WTC11 (cell line): ENCODE measurements at regions not wholly inside any gene's neighbourhood (a gene's known extent, or its start where the extent isn't known, plus 50 kb on each side); places are given as distances from the start of the nearest gene placed in this dataset.

Experiments used
- ATAC-seq: fragments of 200-7000 bp; cut with Tn5 transposase; 2 replicates; pipeline ENCODE4 v1.10.0; 2021; ENCODE audit warnings: mild to moderate bottlenecking, moderate library complexity
- CTCF ChIA-PET: fragments of 300-600 bp; sonication (Branson Sonifier 250); formaldehyde crosslinking; loops from one replicate; lab custom pipeline; 2021; ENCODE audit warnings: antibody characterized with exemption; lab: Charles Lee
- POLR2A ChIA-PET: fragments of 350-600 bp; sonication (Branson Sonifier 250); formaldehyde crosslinking; loops from one replicate; lab custom pipeline; 2021; ENCODE audit warnings: antibody characterized with exemption; lab: Charles Lee
- DNase-seq: peaks from one replicate; pipeline ENCODE4 v3.0.0; 2021; ENCODE audit warnings: low spot score
- H3K27ac Mint-ChIP-seq: 2 replicates; pipeline ENCODE4 v1.8.0; 2021; ENCODE audit warnings: mixed read lengths
- H3K27me3 Mint-ChIP-seq: 2 replicates; pipeline ENCODE4 v1.8.0; 2021; ENCODE audit warnings: low read depth, mild to moderate bottlenecking, moderate library complexity, mixed read lengths
- H3K36me3 Mint-ChIP-seq: 2 replicates; pipeline ENCODE4 v1.8.0; 2021; ENCODE audit warnings: mixed read lengths
- H3K4me1 Mint-ChIP-seq: 2 replicates; pipeline ENCODE4 v1.8.0; 2022; ENCODE audit warnings: mixed read lengths
- H3K4me3 Mint-ChIP-seq: 2 replicates; pipeline ENCODE4 v1.8.0; 2021; ENCODE audit warnings: mild to moderate bottlenecking, moderate library complexity, mixed read lengths
- H3K9me3 Mint-ChIP-seq: 2 replicates; pipeline ENCODE4 v1.8.0; 2021; ENCODE audit warnings: mixed read lengths
- ATF1 ChIP-seq: sonication (generic); formaldehyde crosslinking; IDR thresholded peaks from 2 replicates; pipeline ENCODE4 v1.8.1; 2023; ENCODE audit warnings: mild to moderate bottlenecking, moderate library complexity, missing genetic modification reagents
- ATF3 ChIP-seq: sonication (generic); formaldehyde crosslinking; conservative IDR thresholded peaks from 2 replicates; pipeline ENCODE4 v1.8.1; 2022; ENCODE audit warnings: mild to moderate bottlenecking, missing genetic modification reagents
- CDX4 ChIP-seq: fragments of 250-450 bp; sonication (Bioruptor Pico); IDR thresholded peaks from 2 replicates; pipeline ENCODE4 v1.9.0; 2021; ENCODE audit warnings: moderate library complexity, mild to moderate bottlenecking, inconsistent platforms, borderline replicate concordance
- CREM ChIP-seq: sonication (generic); formaldehyde crosslinking; IDR thresholded peaks from 2 replicates; pipeline ENCODE4 v1.8.1; 2022; ENCODE audit warnings: mild to moderate bottlenecking, missing genetic modification reagents, moderate library complexity
- E2F1 ChIP-seq: sonication (generic); formaldehyde crosslinking; IDR thresholded peaks from 2 replicates; pipeline ENCODE4 v1.8.0; 2022; ENCODE audit warnings: mild to moderate bottlenecking, missing genetic modification reagents
- ELF4 ChIP-seq: sonication (generic); formaldehyde crosslinking; IDR thresholded peaks from 2 replicates; pipeline ENCODE4 v1.8.1; 2022; ENCODE audit warnings: low read depth, mild to moderate bottlenecking, moderate library complexity, missing genetic modification reagents
- FOXP4 ChIP-seq: sonication (generic); formaldehyde crosslinking; IDR thresholded peaks from 2 replicates; pipeline ENCODE4 v1.8.0; 2022; ENCODE audit warnings: mild to moderate bottlenecking, missing genetic modification reagents
- IRF1 ChIP-seq: sonication (generic); formaldehyde crosslinking; IDR thresholded peaks from 2 replicates; pipeline ENCODE4 v1.8.0; 2023; ENCODE audit warnings: missing genetic modification reagents
- NR1H2 ChIP-seq: sonication (generic); formaldehyde crosslinking; IDR thresholded peaks from 2 replicates; pipeline ENCODE4 v1.9.0; 2021; ENCODE audit warnings: mild to moderate bottlenecking, moderate library complexity, missing genetic modification reagents
- NR3C1 ChIP-seq: sonication (generic); formaldehyde crosslinking; conservative IDR thresholded peaks from 2 replicates; pipeline ENCODE4 v1.8.1; 2023; ENCODE audit warnings: low read depth, mild to moderate bottlenecking, missing genetic modification reagents
- SP1 ChIP-seq: sonication (generic); formaldehyde crosslinking; conservative IDR thresholded peaks from 2 replicates; pipeline ENCODE4 v1.8.1; 2022; ENCODE audit warnings: missing genetic modification reagents
- STAT6 ChIP-seq: sonication (generic); formaldehyde crosslinking; conservative IDR thresholded peaks from 2 replicates; pipeline ENCODE4 v1.8.1; 2023; ENCODE audit warnings: mild to moderate bottlenecking, low read depth, missing genetic modification reagents, moderate library complexity
- USF2 ChIP-seq: sonication (generic); formaldehyde crosslinking; IDR thresholded peaks from 2 replicates; pipeline ENCODE4 v1.8.1; 2023; ENCODE audit warnings: mild to moderate bottlenecking, missing genetic modification reagents, moderate library complexity
- ZMAT4 ChIP-seq: fragments of 250-450 bp; sonication (Bioruptor Pico); IDR thresholded peaks from 2 replicates; pipeline ENCODE4 v1.9.0; 2021; ENCODE audit warnings: mild to moderate bottlenecking
- ZNF121 ChIP-seq: sonication (generic); formaldehyde crosslinking; IDR thresholded peaks from 2 replicates; pipeline ENCODE4 v1.8.0; 2023; ENCODE audit warnings: missing genetic modification reagents
- ZNF263 ChIP-seq: sonication (generic); formaldehyde crosslinking; IDR thresholded peaks from 2 replicates; pipeline ENCODE4 v1.8.1; 2022; ENCODE audit warnings: low read depth, mild to moderate bottlenecking, moderate library complexity, missing genetic modification reagents
- ZNF317 ChIP-seq: sonication (generic); formaldehyde crosslinking; IDR thresholded peaks from 2 replicates; pipeline ENCODE4 v1.8.1; 2023; ENCODE audit warnings: low read depth, mild to moderate bottlenecking, moderate library complexity, missing genetic modification reagents, borderline replicate concordance
- ZNF396 ChIP-seq: fragments of 250-450 bp; sonication (Bioruptor Pico); IDR thresholded peaks from 2 replicates; pipeline ENCODE4 v1.8.0; 2021; ENCODE audit warnings: mild to moderate bottlenecking, moderate library complexity, borderline replicate concordance
- ZNF512 ChIP-seq: sonication (generic); formaldehyde crosslinking; IDR thresholded peaks from 2 replicates; pipeline ENCODE4 v1.8.1; 2022; ENCODE audit warnings: missing genetic modification reagents, borderline replicate concordance

- CTCF ChIA-PET = interaction anchor here (0.5 to 1.3 kb wide), 3 partner anchors 74 to 104 kb away, joined by 3 to 5 read pairs (median 3); partner anchors contain the start of gene CITED2
- TF ChIP-seq USF2 (CRISPR knock-in tag) = no peak
- TF ChIP-seq ZNF263 (CRISPR knock-in tag) = no peak
- TF ChIP-seq ZNF512 = no peak
- TF ChIP-seq ZNF121 (CRISPR knock-in tag) = no peak
- no peak for TF ChIP-seq ZNF317 (CRISPR knock-in tag)
- TF ChIP-seq CREM (CRISPR knock-in tag) = no peak
- no peak for TF ChIP-seq ATF3 (CRISPR knock-in tag)
- no peak for TF ChIP-seq FOXP4
- TF ChIP-seq ELF4 (CRISPR knock-in tag) = no peak
- TF ChIP-seq CDX4 = no peak
- TF ChIP-seq ATF1 (CRISPR knock-in tag) = no peak
- TF ChIP-seq STAT6 (CRISPR knock-in tag) = no peak
- TF ChIP-seq NR3C1 = no peak
- no peak for TF ChIP-seq E2F1 (CRISPR knock-in tag)
- TF ChIP-seq ZMAT4 = no peak
- TF ChIP-seq IRF1 (CRISPR knock-in tag) = no peak
- no peak for TF ChIP-seq NR1H2 (CRISPR knock-in tag)
- TF ChIP-seq SP1 (CRISPR knock-in tag) = no peak
- TF ChIP-seq ZNF396 (CRISPR knock-in tag) = no peak
- Mint-ChIP-seq H3K27me3 (no peaks in the 10 kb centered on the region), H3K4me3 (peak overlapping the region; percentile 16; the same call in 1 of the 2 replicates), H3K4me1 (peaks cover 66% of the 10 kb centered on the region), H3K36me3 (no peaks in the 10 kb centered on the region), H3K9me3 (no peaks in the 10 kb centered on the region), H3K27ac (peak overlapping the region; percentile 97)
- POLR2A ChIA-PET = interaction anchor here (0.6 to 4.2 kb wide), 2 partner anchors 98 to 389 kb away, joined by 4 to 27 read pairs; partner anchors contain the start of gene CITED2
- no peak for ATAC-seq
- no peak for DNase-seq
Observed at GRCh38 chr6:139473731-139474130, 99.3 kb upstream of the CITED2 start.
